CD4-positive, alpha-beta T cell (primary cell): ENCODE measurements at regions not wholly inside any gene's neighbourhood (a gene's known extent, or its start where the extent isn't known, plus 50 kb on each side); places are given as distances from the start of the nearest gene placed in this dataset.

ENCODE experiments used
- ATAC-seq: fragments of 200-7000 bp; cut with Tn5 transposase; one replicate; pipeline ENCODE4 v1.10.0; 2022; ENCODE audit warnings: mild to moderate bottlenecking; ENCODE audit not compliant: poor library complexity
- CTCF ChIA-PET: fragments of 350-600 bp; sonication (Branson Sonifier 250); formaldehyde crosslinking; loops from one replicate; lab custom pipeline; 2021; ENCODE audit warnings: antibody characterized with exemption, inconsistent platforms; lab: Charles Lee
- POLR2A ChIA-PET: fragments of 350-600 bp; sonication (Branson Sonifier 250); formaldehyde crosslinking; loops from one replicate; lab custom pipeline; 2021; ENCODE audit warnings: antibody characterized with exemption, inconsistent platforms; lab: Charles Lee
- DNase-seq, 14 experiments: peaks; one replicate each; pipeline ENCODE4 v3.0.0-alpha.2; 2013 to 2020; ENCODE audit warnings: mixed read lengths in 2 of 14
- H3K27ac ChIP-seq, 2 donors: one replicate each; pipeline versions ENCODE4 v1.5.1 to v1.7.0; 2013; ENCODE audit warnings: low read length in 2 of 2, low read depth in 1 of 2, mild to moderate bottlenecking in 1 of 2
- H3K27me3 ChIP-seq, 2 experiments: 1 replicate in 1 of 2; 2 replicates in 1 of 2; pipeline versions ENCODE4 v1.6.1 to v1.7.0; 2013; ENCODE audit warnings: low read length in 2 of 2, control low read depth in 1 of 2, mild to moderate bottlenecking in 1 of 2, moderate library complexity in 1 of 2; ENCODE audit not compliant: insufficient read depth in 2 of 2, control insufficient read depth in 1 of 2
- H3K36me3 ChIP-seq: one replicate; pipeline ENCODE4 v1.6.1; 2013; ENCODE audit warnings: low read length, control low read depth; ENCODE audit not compliant: insufficient read depth
- H3K4me1 ChIP-seq: one replicate; pipeline ENCODE4 v1.6.1; 2013; ENCODE audit warnings: low read length, control low read depth; ENCODE audit not compliant: insufficient read depth
- H3K4me3 ChIP-seq: one replicate; pipeline ENCODE4 v1.5.1; 2013; ENCODE audit warnings: mild to moderate bottlenecking, low read length, moderate library complexity
- H3K9me3 ChIP-seq, 2 experiments: 1 replicate in 1 of 2; 2 replicates in 1 of 2; pipeline versions ENCODE4 v1.6.1 to v1.7.0; 2013; ENCODE audit warnings: low read length in 2 of 2, mild to moderate bottlenecking in 2 of 2, control low read depth in 1 of 2, moderate library complexity in 1 of 2; ENCODE audit not compliant: control insufficient read depth in 1 of 2, insufficient read depth in 1 of 2
- H3K27ac Mint-ChIP-seq: one replicate; pipeline ENCODE4 v1.8.0; 2020; ENCODE audit warnings: mixed read lengths
- H3K27me3 Mint-ChIP-seq: one replicate; pipeline ENCODE4 v1.8.0; 2021; ENCODE audit warnings: mixed read lengths
- H3K36me3 Mint-ChIP-seq: one replicate; pipeline ENCODE4 v1.8.0; 2021; ENCODE audit warnings: low read depth, mixed read lengths
- H3K4me1 Mint-ChIP-seq: one replicate; pipeline ENCODE4 v1.8.0; 2021; ENCODE audit warnings: low read depth, mixed read lengths
- H3K4me3 Mint-ChIP-seq: one replicate; pipeline ENCODE4 v1.8.0; 2020; ENCODE audit warnings: mild to moderate bottlenecking, mixed read lengths
- H3K9me3 Mint-ChIP-seq: one replicate; pipeline ENCODE4 v1.8.0; 2020; ENCODE audit warnings: mixed read lengths
- intact Hi-C, 2 experiments: fragments of 100-400 bp; cut with DNase I in 1 of 2; cut with micrococcal nuclease in 1 of 2; formaldehyde crosslinking; loops; one replicate each; pipeline versions ENCODE4 v1.15.1 to v1.9.0; 2023 to 2025; cut with DNase I, micrococcal nuclease
- TF ChIP-seq, protein P1 (sequence below): fragments of 200-600 bp; IDR thresholded peaks from one replicate; pipeline ENCODE4 v1.8.0; 2022; ENCODE audit warnings: antibody characterized with exemption, mild to moderate bottlenecking

DNA sequence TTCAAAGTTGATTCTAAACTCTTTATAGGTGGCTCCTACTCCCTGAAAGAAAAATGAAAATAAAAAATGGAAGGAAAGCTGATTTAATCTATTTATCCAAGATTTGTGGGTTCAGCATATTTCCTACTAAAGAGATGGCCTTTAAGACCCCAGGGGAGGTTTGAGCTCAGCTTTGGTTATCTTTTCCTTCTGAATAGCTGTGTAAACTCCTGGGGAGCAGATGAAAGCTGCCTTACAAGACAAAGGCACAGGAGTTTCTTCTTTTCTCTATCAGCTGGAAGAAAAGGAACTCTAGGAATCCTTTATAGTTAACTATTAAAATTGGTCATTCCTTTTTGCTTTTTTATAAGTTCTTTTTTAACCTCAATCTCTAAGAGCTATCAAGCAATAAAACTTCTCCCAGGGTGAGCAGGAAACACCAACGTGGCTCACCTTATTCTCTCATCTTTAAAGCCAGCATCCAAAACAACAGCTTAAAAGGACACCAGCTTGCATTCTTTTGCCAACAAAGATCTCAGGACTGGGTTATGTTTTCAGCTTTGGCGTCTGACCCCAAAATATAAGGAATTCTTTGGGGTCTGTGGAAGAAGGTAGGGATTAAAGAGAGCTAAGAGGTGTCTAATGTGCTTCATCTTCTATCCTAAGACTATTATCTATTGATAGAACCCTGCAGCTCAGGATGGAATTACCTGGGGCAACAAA lies 371.7 kb upstream of the KITLG start:
- Histone ChIP-seq H3K27ac (no peak overlapping the region), H3K27me3 (peaks cover 0 to 4% of the 10 kb centered on the region in 2 experiments), H3K9me3 (no peaks in the 10 kb centered on the region), H3K36me3 (no peaks in the 10 kb centered on the region), H3K4me3 (no peak overlapping the region), H3K4me1 (no peaks in the 10 kb centered on the region)
- DNase-seq = no peak
- ChIA-PET POLR2A (interaction anchor here (0.7 kb wide), 1 partner anchor 25 kb away, joined by 3 read pairs; no protein-coding TSS in a partner anchor), CTCF (no interaction called here)
- Mint-ChIP-seq H3K36me3 (no peaks in the 10 kb centered on the region), H3K4me1 (no peaks in the 10 kb centered on the region), H3K9me3 (no peaks in the 10 kb centered on the region), H3K4me3 (no peak overlapping the region), H3K27me3 (peaks cover 23% of the 10 kb centered on the region), H3K27ac (no peak overlapping the region)
- intact Hi-C loops = no loop called here
- ATAC-seq = no peak
- TF ChIP-seq, protein P1, sequence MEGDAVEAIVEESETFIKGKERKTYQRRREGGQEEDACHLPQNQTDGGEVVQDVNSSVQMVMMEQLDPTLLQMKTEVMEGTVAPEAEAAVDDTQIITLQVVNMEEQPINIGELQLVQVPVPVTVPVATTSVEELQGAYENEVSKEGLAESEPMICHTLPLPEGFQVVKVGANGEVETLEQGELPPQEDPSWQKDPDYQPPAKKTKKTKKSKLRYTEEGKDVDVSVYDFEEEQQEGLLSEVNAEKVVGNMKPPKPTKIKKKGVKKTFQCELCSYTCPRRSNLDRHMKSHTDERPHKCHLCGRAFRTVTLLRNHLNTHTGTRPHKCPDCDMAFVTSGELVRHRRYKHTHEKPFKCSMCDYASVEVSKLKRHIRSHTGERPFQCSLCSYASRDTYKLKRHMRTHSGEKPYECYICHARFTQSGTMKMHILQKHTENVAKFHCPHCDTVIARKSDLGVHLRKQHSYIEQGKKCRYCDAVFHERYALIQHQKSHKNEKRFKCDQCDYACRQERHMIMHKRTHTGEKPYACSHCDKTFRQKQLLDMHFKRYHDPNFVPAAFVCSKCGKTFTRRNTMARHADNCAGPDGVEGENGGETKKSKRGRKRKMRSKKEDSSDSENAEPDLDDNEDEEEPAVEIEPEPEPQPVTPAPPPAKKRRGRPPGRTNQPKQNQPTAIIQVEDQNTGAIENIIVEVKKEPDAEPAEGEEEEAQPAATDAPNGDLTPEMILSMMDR = no peak

DNA sequence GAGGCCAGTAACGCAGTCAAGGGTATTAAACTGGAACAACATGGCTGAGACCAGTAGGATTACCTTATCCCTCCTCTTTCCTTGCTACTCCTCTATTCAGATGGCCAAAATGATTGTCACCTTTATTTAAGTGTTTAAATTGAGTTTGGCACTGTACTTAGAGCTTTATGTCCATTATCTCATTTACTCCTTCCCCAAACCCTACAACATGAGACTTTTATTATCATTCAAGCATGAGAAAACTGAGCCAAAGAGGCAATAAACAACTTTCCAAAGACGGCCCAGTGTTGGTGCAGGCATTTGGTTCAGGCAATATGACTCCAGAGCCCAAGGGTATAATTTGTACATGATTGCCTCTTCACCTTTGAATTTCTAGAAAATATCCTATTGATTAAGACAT lies 370.9 kb upstream of the KITLG start:
- H3K9me3 ChIP-seq = no peaks in the 10 kb centered on the region
- Mint-ChIP-seq H3K4me3 (no peak overlapping the region), H3K4me1 (no peaks in the 10 kb centered on the region), H3K9me3 (no peaks in the 10 kb centered on the region), H3K27me3 (peaks cover 17% of the 10 kb centered on the region), H3K36me3 (no peaks in the 10 kb centered on the region), H3K27ac (no peak overlapping the region)
- ATAC-seq (no peak), DNase-seq (no peak)
- POLR2A ChIA-PET = no interaction called here
- TF ChIP-seq, protein P1 = no peak
- peaks cover 4% of the 10 kb centered on the region in 2 experiments for H3K27me3 ChIP-seq
- H3K4me3 ChIP-seq = no peak overlapping the region
- intact Hi-C loops = no loop called here
- no peaks in the 10 kb centered on the region for H3K4me1 ChIP-seq
- H3K27ac ChIP-seq = no peak overlapping the region
- CTCF ChIA-PET = no interaction called here
- H3K36me3 ChIP-seq = no peaks in the 10 kb centered on the region

DNA sequence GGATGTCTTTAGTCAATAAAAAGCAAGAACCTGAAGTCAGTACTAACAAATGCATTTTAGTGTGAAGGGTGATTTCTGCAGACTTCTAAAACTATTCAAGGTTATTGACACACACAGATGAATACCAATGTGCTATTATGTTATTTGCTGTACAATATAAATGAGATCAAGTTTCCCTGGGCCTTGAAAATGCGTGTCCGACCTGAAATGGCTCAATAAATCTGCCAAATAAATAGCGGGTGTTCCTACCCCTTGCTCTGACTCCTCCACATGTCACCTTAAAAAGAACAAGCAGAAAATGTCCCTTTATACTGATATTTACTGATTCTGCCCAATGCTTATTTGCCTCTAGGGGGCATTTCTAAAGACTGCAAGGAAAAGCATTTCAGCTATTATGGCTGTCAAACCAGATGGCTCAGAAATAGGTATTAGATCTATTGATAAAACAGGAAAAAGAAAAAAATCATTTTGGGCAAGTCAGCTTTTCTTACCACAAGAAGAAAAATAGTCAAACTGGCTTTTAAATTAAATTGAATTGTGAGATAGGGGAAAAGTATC lies 367.3 kb upstream of the KITLG start:
- Mint-ChIP-seq H3K9me3 (no peaks in the 10 kb centered on the region), H3K27me3 (peaks cover 13% of the 10 kb centered on the region), H3K4me1 (no peaks in the 10 kb centered on the region), H3K4me3 (no peak overlapping the region), H3K27ac (no peak overlapping the region), H3K36me3 (no peaks in the 10 kb centered on the region)
- no peaks in the 10 kb centered on the region for H3K9me3 ChIP-seq
- H3K4me1 ChIP-seq = no peaks in the 10 kb centered on the region
- H3K4me3 ChIP-seq = no peak overlapping the region
- ChIA-PET POLR2A (no interaction called here), CTCF (interaction anchor here (1.4 kb wide), 1 partner anchor 12 kb away, joined by 3 read pairs; no protein-coding TSS in a partner anchor)
- intact Hi-C loops = no loop called here
- peaks cover 4% of the 10 kb centered on the region in 2 experiments for H3K27me3 ChIP-seq
- ATAC-seq (no peak), DNase-seq (no peak)
- no peaks in the 10 kb centered on the region for H3K36me3 ChIP-seq
- TF ChIP-seq, protein P1 = no peak
- H3K27ac ChIP-seq = no peak overlapping the region
